ENCODE measurements at regions not wholly inside any gene's neighbourhood (a gene's known extent, or its start where the extent isn't known, plus 50 kb on each side); places are given as distances from the start of the nearest gene placed in this dataset.

- H3K9me3 ChIP-seq (replicated peaks; ENCODE audit: control insufficient read depth, insufficient read depth, low read length) = peaks cover 3% of the 10 kb centered on the region
- no peaks in the 10 kb centered on the region for H4K20me1 ChIP-seq (replicated peaks; ENCODE audit: control insufficient read depth, extremely low read depth, insufficient read depth, low read length)
- no peak overlapping the region for H3K4me3 ChIP-seq (replicated peaks in 1 of 3; ENCODE audit: insufficient read depth in 1 of 3, low read depth in 1 of 3, low read length in 3 of 3)
- TF ChIP-seq JUN (IDR thresholded peaks at IDR 0.05; ENCODE audit: borderline replicate concordance, insufficient read depth, insufficient read length, low read depth) (no peak), EZH2 (IDR thresholded peaks at IDR 0.05; ENCODE audit: borderline replicate concordance, low read depth, low read length, severe bottlenecking) (no peak), CTCF (IDR thresholded peaks at IDR 0.05; ENCODE audit: extremely low read depth in 1 of 2, insufficient read depth in 1 of 2, low read depth in 1 of 2, low read length in 2 of 2) (no peak), GATA2 (IDR thresholded peaks at IDR 0.05; ENCODE audit: insufficient read depth, insufficient read length, low read depth, low read length) (no peak), FOS (IDR thresholded peaks at IDR 0.05; ENCODE audit: borderline replicate concordance, insufficient read depth, low read length) (no peak), POLR2AphosphoS5 (IDR thresholded peaks at IDR 0.05; ENCODE audit: insufficient read depth, low read depth, low read length) (no peak), MYC (IDR thresholded peaks at IDR 0.05; ENCODE audit: low read depth, low read length) (no peak), MAX (IDR thresholded peaks at IDR 0.05; ENCODE audit: insufficient read depth, insufficient read length) (no peak), POLR2A (IDR thresholded peaks at IDR 0.05; ENCODE audit: low read depth, low read length) (no peak)
- dilution Hi-C loops (cut with MboI; ENCODE audit: extremely low pct_ligation_motif_present, low sequenced_read_pairs) = no loop called here
- H3K27me3 ChIP-seq (ENCODE audit: control insufficient read depth in 2 of 2, insufficient read depth in 2 of 2, low read length in 2 of 2) = no peaks in the 10 kb centered on the region
- no peak overlapping the region for H2AFZ ChIP-seq (ENCODE audit: low read depth, low read length)
- H3K4me1 ChIP-seq (ENCODE audit: control insufficient read depth, extremely low read depth, insufficient read depth, low read length) = no peaks in the 10 kb centered on the region
- no TSS peak for BruUV-seq (replicated peaks)
- no peaks in the 10 kb centered on the region for H3K36me3 ChIP-seq (ENCODE audit: control insufficient read depth in 2 of 2, extremely low read depth in 1 of 2, insufficient read depth in 2 of 2, low read length in 2 of 2)
- H3K27ac ChIP-seq (ENCODE audit: insufficient read depth, low read depth, low read length) = no peak overlapping the region
- intact Hi-C loops (cut with micrococcal nuclease) = no loop called here
- ChIA-PET CTCF (no interaction called here), POLR2A (no interaction called here)
- DNase-seq (ENCODE audit: low read depth, low spot score) (no peak), FAIRE-seq (no peak)
- H3K79me2 ChIP-seq (ENCODE audit: control insufficient read depth, insufficient read depth, low read length) = no peaks in the 10 kb centered on the region
- H3K9me1 ChIP-seq (replicated peaks; ENCODE audit: control insufficient read depth, extremely low read depth, insufficient read depth, low read length) = no peaks in the 10 kb centered on the region
- no peak overlapping the region for H3K9ac ChIP-seq (replicated peaks; ENCODE audit: extremely low read depth, insufficient read depth, low read length)
- H3K4me2 ChIP-seq (ENCODE audit: insufficient read depth, low read length) = no peak overlapping the region
These were observed 311.9 kb upstream of the HDAC4 start for GRCh38 chr2:239712755-239713154.
